Calu3 (cell line): ENCODE measurements at regions not wholly inside any gene's neighbourhood (a gene's known extent, or its start where the extent isn't known, plus 50 kb on each side); places are given as distances from the start of the nearest gene placed in this dataset.

Experiments
- BruUV-seq: library from RNA; stranded (reverse); fragments of 400-500 nt; replicated peaks from 2 replicates; lab custom pipeline; 2021; lab: Mats Ljungman, UMichigan
- CTCF ChIA-PET: fragments of 300-600 bp; sonication (Branson Sonifier 250); formaldehyde crosslinking; loops from one replicate; lab custom pipeline; 2022; ENCODE audit warnings: antibody characterized with exemption; lab: Charles Lee
- DNase-seq: peaks from one replicate; pipeline ENCODE4 v3.0.0; 2022
- H3K27ac Mint-ChIP-seq: one replicate; pipeline ENCODE4 v1.8.0; 2022; ENCODE audit warnings: mixed read lengths; ENCODE audit not compliant: unreplicated experiment
- H3K27me3 Mint-ChIP-seq: one replicate; pipeline ENCODE4 v1.8.0; 2022; ENCODE audit warnings: mixed read lengths; ENCODE audit not compliant: unreplicated experiment
- H3K36me3 Mint-ChIP-seq: one replicate; pipeline ENCODE4 v1.8.0; 2022; ENCODE audit warnings: mild to moderate bottlenecking, moderate library complexity, mixed read lengths; ENCODE audit not compliant: insufficient read depth, unreplicated experiment
- H3K4me1 Mint-ChIP-seq: one replicate; pipeline ENCODE4 v1.8.0; 2022; ENCODE audit warnings: mild to moderate bottlenecking, low read depth, mixed read lengths; ENCODE audit not compliant: unreplicated experiment
- H3K4me3 Mint-ChIP-seq: one replicate; pipeline ENCODE4 v1.8.0; 2022; ENCODE audit warnings: mild to moderate bottlenecking, low read depth, moderate library complexity, mixed read lengths; ENCODE audit not compliant: unreplicated experiment
- H3K9me3 Mint-ChIP-seq: one replicate; pipeline ENCODE4 v1.8.0; 2022; ENCODE audit warnings: low read depth, mixed read lengths; ENCODE audit not compliant: unreplicated experiment
- CTCF ChIP-seq: fragments of 200-600 bp; IDR thresholded peaks from one replicate; pipeline ENCODE4 v1.8.0; 2022; ENCODE audit warnings: antibody characterized with exemption; ENCODE audit not compliant: unreplicated experiment
- intact Hi-C: fragments of 100-400 bp; cut with micrococcal nuclease; formaldehyde crosslinking; loops from one replicate; pipeline ENCODE4 v1.10.0; 2022; ENCODE audit not compliant: unreplicated experiment

DNA sequence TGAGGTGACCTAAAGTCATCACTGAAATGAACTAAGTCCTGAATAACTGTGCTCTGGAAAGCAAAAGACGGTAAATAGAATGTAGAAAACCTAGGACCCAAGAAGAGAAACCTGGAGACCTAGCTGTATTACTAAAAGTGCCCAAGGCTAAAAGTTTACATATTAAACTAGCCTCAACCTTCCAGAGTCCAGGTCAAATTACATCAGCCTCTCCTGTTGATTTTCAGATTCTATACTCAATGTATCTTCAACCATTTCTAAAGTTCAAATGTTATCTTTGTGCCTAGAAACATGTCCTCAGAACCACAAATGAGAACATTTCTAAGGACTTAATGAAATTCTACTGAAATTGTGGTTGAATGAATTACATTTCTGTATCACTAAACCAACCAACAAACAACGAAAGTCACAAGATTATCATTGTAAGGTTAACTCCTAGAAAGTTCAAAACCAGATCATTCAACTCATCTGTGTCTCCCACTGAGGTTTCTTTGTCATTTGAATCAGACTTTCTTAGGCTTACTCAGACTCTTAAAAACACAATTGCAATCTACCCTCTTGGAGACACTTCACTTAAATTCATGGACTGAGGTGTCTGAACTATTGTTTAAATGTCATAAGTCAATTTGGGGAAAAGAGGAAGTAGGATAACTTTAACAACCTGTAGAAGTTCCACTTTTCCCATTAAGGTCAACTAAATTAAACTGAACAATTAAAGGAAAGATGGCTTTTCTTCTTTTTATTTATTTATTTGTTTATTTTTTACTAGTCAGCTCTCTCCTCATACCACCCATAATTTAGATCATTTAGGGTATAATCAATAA is 207.7 kb downstream of the BARHL2 start:
- DNase-seq: no peak
- Mint-ChIP-seq H3K27ac (no peak overlapping the region), H3K4me3 (no peak overlapping the region), H3K36me3 (no peaks in the 10 kb centered on the region), H3K4me1 (no peaks in the 10 kb centered on the region), H3K27me3 (no peaks in the 10 kb centered on the region), H3K9me3 (no peaks in the 10 kb centered on the region)
- no TSS peak for BruUV-seq
- CTCF ChIA-PET: no interaction called here
- no peak for TF ChIP-seq CTCF
- intact Hi-C loops: no loop called here

DNA sequence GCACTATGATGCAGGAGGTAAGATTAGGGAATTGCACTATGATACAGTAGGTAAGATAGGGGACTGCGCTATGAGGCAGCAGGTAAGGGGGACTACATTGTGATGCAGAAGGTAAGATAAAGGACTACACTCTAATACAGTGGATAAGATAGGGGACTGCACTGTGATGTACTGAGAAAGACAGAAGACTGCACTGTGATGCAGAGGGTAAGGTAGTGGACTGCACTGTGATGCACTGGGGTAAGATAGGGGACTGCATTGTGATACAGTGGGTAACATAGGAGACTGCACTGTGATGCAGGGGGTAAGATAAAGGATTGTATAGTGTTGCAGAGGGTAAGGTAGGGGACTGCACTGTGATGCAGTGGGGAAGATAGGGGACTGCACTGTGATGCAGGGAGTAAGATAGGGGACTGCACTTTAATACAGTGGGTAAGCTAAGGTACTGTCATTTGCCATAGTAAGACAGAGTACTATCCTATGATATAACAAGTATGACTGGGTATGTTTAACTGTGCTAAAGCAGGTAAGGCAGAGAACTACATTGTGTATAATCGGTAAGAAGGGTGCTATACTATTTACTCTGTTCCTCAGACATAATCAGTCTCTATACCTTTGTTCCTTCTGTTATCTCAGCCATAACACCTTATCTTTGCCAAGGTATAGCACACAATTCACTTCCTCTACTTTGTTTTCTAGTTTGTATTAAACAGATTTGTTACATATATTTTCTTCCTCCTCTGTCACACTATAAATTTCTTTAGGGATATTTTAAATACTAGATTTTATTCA is 208.5 kb downstream of the BARHL2 start:
- intact Hi-C loops: no loop called here
- BruUV-seq: no TSS peak
- Mint-ChIP-seq H3K9me3 (no peaks in the 10 kb centered on the region), H3K4me1 (no peaks in the 10 kb centered on the region), H3K27me3 (no peaks in the 10 kb centered on the region), H3K27ac (no peak overlapping the region), H3K36me3 (no peaks in the 10 kb centered on the region), H3K4me3 (no peak overlapping the region)
- CTCF ChIA-PET: no interaction called here
- DNase-seq: no peak
- TF ChIP-seq CTCF: no peak

DNA sequence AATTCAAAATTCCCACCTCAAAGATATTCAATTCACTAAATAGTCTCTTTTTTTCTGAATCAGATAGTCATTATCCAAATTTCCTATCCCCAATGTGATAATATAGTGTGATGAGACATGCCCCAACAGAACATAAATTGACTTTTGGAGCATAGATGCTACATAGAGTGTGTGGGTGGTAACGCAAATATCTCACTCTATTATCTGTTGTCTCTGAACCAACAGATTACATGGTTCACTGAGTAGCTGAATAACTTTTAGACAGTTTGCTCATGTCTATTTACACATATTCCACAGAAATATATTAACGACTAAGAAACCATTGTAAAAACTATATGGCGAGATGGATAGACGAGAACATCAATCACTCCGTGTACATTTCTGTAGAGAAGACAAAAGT is 209.9 kb downstream of the BARHL2 start:
- intact Hi-C loops: no loop called here
- Mint-ChIP-seq H3K4me1 (no peaks in the 10 kb centered on the region), H3K4me3 (no peak overlapping the region), H3K9me3 (no peaks in the 10 kb centered on the region), H3K27ac (no peak overlapping the region), H3K36me3 (no peaks in the 10 kb centered on the region), H3K27me3 (no peaks in the 10 kb centered on the region)
- BruUV-seq: no TSS peak
- CTCF ChIA-PET: no interaction called here
- DNase-seq: no peak
- no peak for TF ChIP-seq CTCF

- DNase-seq: no peak
- TF ChIP-seq CTCF: no peak
- Mint-ChIP-seq H3K4me3 (no peak overlapping the region), H3K9me3 (no peaks in the 10 kb centered on the region), H3K27me3 (peaks cover under 1% of the 10 kb centered on the region), H3K36me3 (no peaks in the 10 kb centered on the region), H3K27ac (no peak overlapping the region), H3K4me1 (no peaks in the 10 kb centered on the region)
- intact Hi-C loops: no loop called here
- CTCF ChIA-PET: no interaction called here
- no TSS peak for BruUV-seq
Observed at GRCh38 chr1:90505806-90506205, 211.3 kb downstream of the BARHL2 start.
